ENCODE measurements at regions not wholly inside any gene's neighbourhood (a gene's known extent, or its start where the extent isn't known, plus 50 kb on each side); places are given as distances from the start of the nearest gene placed in this dataset.

- in situ Hi-C loops (cut with MboI; ENCODE audit: low sequenced_read_pairs) = no loop called here
Measured at GRCh38 chr13:50687545-50687944, 155.9 kb downstream of the DLEU7 start.

GRCh38 chr13:50690006-50690405 is 153.5 kb downstream of the DLEU7 start:
- in situ Hi-C loops (cut with MboI; ENCODE audit: low sequenced_read_pairs) = no loop called here

GRCh38 chr13:50691176-50691680 is 152.3 kb downstream of the DLEU7 start:
- in situ Hi-C loops (cut with MboI; ENCODE audit: low sequenced_read_pairs) = no loop called here

GRCh38 chr13:50691681-50692263 is 151.7 kb downstream of the DLEU7 start:
- in situ Hi-C loops (cut with MboI; ENCODE audit: low sequenced_read_pairs) = no loop called here

- in situ Hi-C loops (cut with MboI; ENCODE audit: low sequenced_read_pairs) = no loop called here
Measured at GRCh38 chr13:50692396-50692915, 151.0 kb downstream of the DLEU7 start.

- in situ Hi-C loops (cut with MboI; ENCODE audit: low sequenced_read_pairs) = no loop called here
Measured at GRCh38 chr13:50693727-50694126, 149.8 kb downstream of the DLEU7 start.

GRCh38 chr13:50697746-50698539 is 145.5 kb downstream of the DLEU7 start:
- in situ Hi-C loops (cut with MboI; ENCODE audit: low sequenced_read_pairs) = no loop called here

GRCh38 chr13:50699874-50700663 is 143.4 kb downstream of the DLEU7 start:
- in situ Hi-C loops (cut with MboI; ENCODE audit: low sequenced_read_pairs) = no loop called here

- in situ Hi-C loops (cut with MboI; ENCODE audit: low sequenced_read_pairs) = no loop called here
Measured at GRCh38 chr13:50700664-50701305, 142.7 kb downstream of the DLEU7 start.

- in situ Hi-C loops (cut with MboI; ENCODE audit: low sequenced_read_pairs) = no loop called here
Measured at GRCh38 chr13:50701469-50701868, 142.0 kb downstream of the DLEU7 start.

- in situ Hi-C loops (cut with MboI; ENCODE audit: low sequenced_read_pairs) = no loop called here
Measured at GRCh38 chr13:50706505-50706904, 137.0 kb downstream of the DLEU7 start.

- in situ Hi-C loops (cut with MboI; ENCODE audit: low sequenced_read_pairs) = no loop called here
Measured at GRCh38 chr13:50707628-50708027, 135.9 kb downstream of the DLEU7 start.

- in situ Hi-C loops (cut with MboI; ENCODE audit: low sequenced_read_pairs) = no loop called here
Measured at GRCh38 chr13:50708461-50708860, 135.0 kb downstream of the DLEU7 start.

- in situ Hi-C loops (cut with MboI; ENCODE audit: low sequenced_read_pairs) = no loop called here
Measured at GRCh38 chr13:50709058-50709457, 134.4 kb downstream of the DLEU7 start.

- in situ Hi-C loops (cut with MboI; ENCODE audit: low sequenced_read_pairs) = no loop called here
Measured at GRCh38 chr13:50711131-50711815, 132.2 kb downstream of the DLEU7 start.

GRCh38 chr13:50711996-50712395 is 131.5 kb downstream of the DLEU7 start:
- in situ Hi-C loops (cut with MboI; ENCODE audit: low sequenced_read_pairs) = no loop called here

GRCh38 chr13:50712456-50712855 is 131.0 kb downstream of the DLEU7 start:
- in situ Hi-C loops (cut with MboI; ENCODE audit: low sequenced_read_pairs) = no loop called here

GRCh38 chr13:50712881-50713280 is 130.6 kb downstream of the DLEU7 start:
- in situ Hi-C loops (cut with MboI; ENCODE audit: low sequenced_read_pairs) = no loop called here

- in situ Hi-C loops (cut with MboI; ENCODE audit: low sequenced_read_pairs) = no loop called here
Measured at GRCh38 chr13:50713523-50714248, 129.8 kb downstream of the DLEU7 start.

GRCh38 chr13:50714891-50715290 is 128.6 kb downstream of the DLEU7 start:
- in situ Hi-C loops (cut with MboI; ENCODE audit: low sequenced_read_pairs) = no loop called here

Measured in HL-60/S4 (cell line).